OCI-LY7 (cell line): ENCODE measurements at regions not wholly inside any gene's neighbourhood (a gene's known extent, or its start where the extent isn't known, plus 50 kb on each side); places are given as distances from the start of the nearest gene placed in this dataset.

Source experiments
- CTCF ChIP-seq: fragments of 200-600 bp; sonication (generic); conservative IDR thresholded peaks from 2 replicates; pipeline ENCODE4 v1.5.1; 2014; ENCODE audit warnings: mild to moderate bottlenecking, antibody characterized with exemption, low read length, moderate library complexity, mixed read lengths
- EZH2phosphoT487 ChIP-seq: fragments of 200-600 bp; sonication (generic); IDR thresholded peaks from 2 replicates; pipeline ENCODE4 v1.6.1; 2018; ENCODE audit warnings: low read depth, borderline replicate concordance, mild to moderate bottlenecking, mixed run types, antibody characterized with exemption, low read length, moderate library complexity, mixed read lengths

- TF ChIP-seq CTCF: no peak
- TF ChIP-seq EZH2phosphoT487: no peak
These were observed 61.4 kb upstream of the IL1R1 start for GRCh38 chr2:102081243-102081522.
